ENCODE measurements at regions not wholly inside any gene's neighbourhood (a gene's known extent, or its start where the extent isn't known, plus 50 kb on each side); places are given as distances from the start of the nearest gene placed in this dataset.

- H3K27ac Mint-ChIP-seq (ENCODE audit: unreplicated experiment) = no peak overlapping the region
- DNase-seq (ENCODE audit: low spot score) = no peak
- H3K27me3 Mint-ChIP-seq (ENCODE audit: low read depth) = no peaks in the 10 kb centered on the region
- no peak for TF ChIP-seq CTCF (IDR thresholded peaks at IDR 0.05)
- H3K36me3 Mint-ChIP-seq (ENCODE audit: low read depth) = no peaks in the 10 kb centered on the region
- H3K4me3 Mint-ChIP-seq (ENCODE audit: unreplicated experiment) = no peak overlapping the region
- H3K4me1 Mint-ChIP-seq (ENCODE audit: low read depth) = no peaks in the 10 kb centered on the region
- H3K9me3 Mint-ChIP-seq (ENCODE audit: low read depth) = peaks cover 24% of the 10 kb centered on the region
These were observed 183.3 kb upstream of the BTBD3 start for GRCh38 chr20:11734431-11734830.

GRCh38 chr20:11738852-11739251 lies 178.8 kb upstream of the BTBD3 start:
- Mint-ChIP-seq H3K4me1 (ENCODE audit: low read depth) (no peaks in the 10 kb centered on the region), H3K4me3 (ENCODE audit: unreplicated experiment) (no peak overlapping the region), H3K9me3 (ENCODE audit: low read depth) (no peaks in the 10 kb centered on the region), H3K27me3 (ENCODE audit: low read depth) (no peaks in the 10 kb centered on the region), H3K36me3 (ENCODE audit: low read depth) (no peaks in the 10 kb centered on the region), H3K27ac (ENCODE audit: unreplicated experiment) (no peak overlapping the region)
- TF ChIP-seq CTCF (IDR thresholded peaks at IDR 0.05) = no peak
- DNase-seq (ENCODE audit: low spot score) = no peak

GRCh38 chr20:11740975-11741374 lies 176.7 kb upstream of the BTBD3 start:
- no peak overlapping the region for H3K27ac Mint-ChIP-seq (ENCODE audit: unreplicated experiment)

GRCh38 chr20:11745145-11745544 lies 172.5 kb upstream of the BTBD3 start:
- no peak for TF ChIP-seq CTCF (IDR thresholded peaks at IDR 0.05)
- Mint-ChIP-seq H3K27me3 (ENCODE audit: low read depth) (no peaks in the 10 kb centered on the region), H3K27ac (ENCODE audit: unreplicated experiment) (no peak overlapping the region), H3K4me1 (ENCODE audit: low read depth) (no peaks in the 10 kb centered on the region), H3K4me3 (ENCODE audit: unreplicated experiment) (no peak overlapping the region), H3K36me3 (ENCODE audit: low read depth) (no peaks in the 10 kb centered on the region), H3K9me3 (ENCODE audit: low read depth) (no peaks in the 10 kb centered on the region)
- DNase-seq (ENCODE audit: low spot score) = no peak

More at GRCh38 chr20:11740975-11741374, 176.7 kb upstream of the BTBD3 start:
- DNase-seq (ENCODE audit: low spot score) = no peak
- Mint-ChIP-seq H3K27me3 (ENCODE audit: low read depth) (no peaks in the 10 kb centered on the region), H3K9me3 (ENCODE audit: low read depth) (no peaks in the 10 kb centered on the region), H3K4me1 (ENCODE audit: low read depth) (no peaks in the 10 kb centered on the region), H3K4me3 (ENCODE audit: unreplicated experiment) (no peak overlapping the region), H3K36me3 (ENCODE audit: low read depth) (no peaks in the 10 kb centered on the region)
- TF ChIP-seq CTCF (IDR thresholded peaks at IDR 0.05) = no peak

GRCh38 chr20:11748436-11748835 lies 169.3 kb upstream of the BTBD3 start:
- Mint-ChIP-seq H3K4me1 (ENCODE audit: low read depth) (no peaks in the 10 kb centered on the region), H3K36me3 (ENCODE audit: low read depth) (no peaks in the 10 kb centered on the region), H3K27ac (ENCODE audit: unreplicated experiment) (no peak overlapping the region), H3K4me3 (ENCODE audit: unreplicated experiment) (no peak overlapping the region), H3K9me3 (ENCODE audit: low read depth) (peaks cover 7% of the 10 kb centered on the region), H3K27me3 (ENCODE audit: low read depth) (no peaks in the 10 kb centered on the region)
- TF ChIP-seq CTCF (IDR thresholded peaks at IDR 0.05) = no peak
- DNase-seq (ENCODE audit: low spot score) = no peak
